ENCODE measurements at regions not wholly inside any gene's neighbourhood (a gene's known extent, or its start where the extent isn't known, plus 50 kb on each side); places are given as distances from the start of the nearest gene placed in this dataset.
A peak's percentile ranks its signal among the peaks of the same experiment; 100 is the strongest.
"Not testable (repeated sequence)": the region's sequence is repeated elsewhere in the genome, so short reads cannot be mapped to it uniquely, and the experiment has no call there.

GRCh38 chr18:28267878-28268625, 91.1 kb upstream of the CDH2 start:
- Histone ChIP-seq H3K27me3 (replicated peaks) (no peaks in the 10 kb centered on the region), H3K9me3 (replicated peaks) (no peaks in the 10 kb centered on the region), H3K27ac (no peak overlapping the region), H3K4me3 (no peak overlapping the region), H3K36me3 (no peaks in the 10 kb centered on the region), H3K4me1 (replicated peaks) (peaks cover 4% of the 10 kb centered on the region)
- DNase-seq (ENCODE audit: low read depth in 1 of 2, low spot score in 2 of 2) = peak in 1 of 2 experiments; percentile 34

GRCh38 chr18:28267276-28267675, 90.3 kb upstream of the CDH2 start:
- no peak overlapping the region for H3K4me3 ChIP-seq
- no peaks in the 10 kb centered on the region for H3K9me3 ChIP-seq (replicated peaks)
- H3K4me1 ChIP-seq (replicated peaks) = peaks cover 4% of the 10 kb centered on the region
- H3K36me3 ChIP-seq = no peaks in the 10 kb centered on the region
- no peak for DNase-seq (ENCODE audit: low read depth in 1 of 2, low spot score in 2 of 2)
- no peaks in the 10 kb centered on the region for H3K27me3 ChIP-seq (replicated peaks)
- H3K27ac ChIP-seq = no peak overlapping the region

DNA sequence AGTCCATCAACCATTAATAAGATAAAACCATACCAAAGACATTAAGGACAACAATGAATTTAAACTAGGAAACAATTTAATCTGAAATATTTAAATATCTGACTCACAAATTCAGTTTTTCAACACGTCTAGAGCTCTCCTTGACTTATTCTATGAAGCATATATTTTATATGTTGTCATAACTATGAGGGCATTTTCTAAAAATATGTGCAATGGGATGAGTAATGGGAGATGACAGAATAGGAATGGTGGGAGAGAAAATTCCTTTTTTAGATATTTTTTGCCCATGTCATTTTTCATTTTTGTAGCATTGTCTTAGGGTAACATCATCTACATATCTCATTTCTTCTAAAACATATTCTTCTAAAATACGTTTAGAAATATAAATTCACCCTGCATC, 79.2 kb upstream of the CDH2 start:
- H3K4me3 ChIP-seq = no peak overlapping the region
- H3K4me1 ChIP-seq (replicated peaks) = no peaks in the 10 kb centered on the region
- DNase-seq (ENCODE audit: low read depth in 1 of 2, low spot score in 2 of 2) = no peak
- no peak overlapping the region for H3K27ac ChIP-seq
- no peaks in the 10 kb centered on the region for H3K27me3 ChIP-seq (replicated peaks)
- no peaks in the 10 kb centered on the region for H3K36me3 ChIP-seq
- H3K9me3 ChIP-seq (replicated peaks) = no peaks in the 10 kb centered on the region

GRCh38 chr18:28248653-28249052, 71.7 kb upstream of the CDH2 start:
- no peak overlapping the region for H3K4me3 ChIP-seq
- H3K36me3 ChIP-seq = no peaks in the 10 kb centered on the region
- H3K4me1 ChIP-seq (replicated peaks) = no peaks in the 10 kb centered on the region
- no peaks in the 10 kb centered on the region for H3K27me3 ChIP-seq (replicated peaks)
- DNase-seq (ENCODE audit: low read depth in 1 of 2, low spot score in 2 of 2) = no peak
- H3K9me3 ChIP-seq (replicated peaks) = no peaks in the 10 kb centered on the region
- no peak overlapping the region for H3K27ac ChIP-seq

DNA sequence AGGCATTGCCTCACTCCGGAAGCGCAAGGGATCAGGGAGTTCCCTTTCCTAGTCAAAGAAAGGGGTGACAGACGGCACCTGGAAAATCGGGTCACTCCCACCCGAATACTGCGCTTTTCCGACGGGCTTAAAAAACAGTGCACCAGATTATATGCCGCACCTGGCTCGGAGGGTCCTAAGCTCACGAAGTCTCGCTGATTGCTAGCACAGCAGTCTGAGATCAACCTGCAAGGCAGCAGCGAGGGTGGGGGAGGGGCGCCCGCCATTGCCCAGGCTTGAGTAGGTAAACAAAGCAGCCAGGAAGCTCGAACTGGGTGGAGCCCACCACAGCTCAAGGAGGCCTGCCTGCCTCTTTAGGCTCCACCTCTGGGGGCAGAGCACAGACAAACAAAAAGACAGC, 63.7 kb upstream of the CDH2 start:
- H3K9me3 ChIP-seq (replicated peaks); H3K4me1 ChIP-seq (replicated peaks); DNase-seq (ENCODE audit: low read depth in 1 of 2, low spot score in 2 of 2); H3K27me3 ChIP-seq (replicated peaks); H3K27ac ChIP-seq; H3K36me3 ChIP-seq; H3K4me3 ChIP-seq: not testable (repeated sequence)

- Histone ChIP-seq H3K4me3 (no peak overlapping the region), H3K36me3 (no peaks in the 10 kb centered on the region), H3K27me3 (replicated peaks) (no peaks in the 10 kb centered on the region), H3K4me1 (replicated peaks) (no peaks in the 10 kb centered on the region), H3K27ac (no peak overlapping the region), H3K9me3 (replicated peaks) (no peaks in the 10 kb centered on the region)
- DNase-seq (ENCODE audit: low read depth in 1 of 2, low spot score in 2 of 2) = no peak
Observed at GRCh38 chr18:28236487-28236886, 59.6 kb upstream of the CDH2 start.

Measured in SJSA1 (cell line).